ENCODE measurements at regions not wholly inside any gene's neighbourhood (a gene's known extent, or its start where the extent isn't known, plus 50 kb on each side); places are given as distances from the start of the nearest gene placed in this dataset.

DNA sequence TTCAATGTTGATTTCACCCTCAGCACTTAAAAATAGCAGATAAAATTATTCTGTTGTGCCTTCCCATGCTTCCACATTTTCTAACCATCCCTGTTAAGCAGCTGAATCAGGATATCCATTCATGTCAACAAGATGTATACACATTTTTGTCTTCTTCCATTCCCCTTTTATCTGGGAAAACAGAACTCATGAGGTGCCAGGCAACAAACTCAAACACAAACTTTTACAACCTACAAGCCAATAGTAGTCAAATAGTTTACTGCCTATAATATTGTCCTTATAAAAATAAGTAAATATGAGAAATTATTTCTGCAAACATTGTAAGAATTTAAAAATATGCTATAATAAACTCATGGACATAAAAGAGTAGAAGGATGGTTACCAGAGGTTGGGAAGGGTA, 1569.8 kb downstream of the REEP3 start:
- Histone ChIP-seq H4K20me1 (ENCODE audit: insufficient read depth, low read length) (no peaks in the 10 kb centered on the region), H3K4me3 (replicated peaks in 1 of 3; ENCODE audit: insufficient read depth in 1 of 3, low read depth in 2 of 3, low read length in 3 of 3) (no peak overlapping the region), H3K27ac (ENCODE audit: extremely low read length, insufficient read depth, low read length) (no peak overlapping the region), H2AFZ (ENCODE audit: low read length) (no peak overlapping the region), H3K36me3 (replicated peaks in 1 of 2; ENCODE audit: control insufficient read depth in 1 of 2, insufficient read depth in 2 of 2, low read length in 2 of 2) (no peaks in the 10 kb centered on the region), H3K9ac (ENCODE audit: insufficient read depth, low read depth, low read length) (no peak overlapping the region), H3K4me2 (ENCODE audit: low read depth, low read length) (no peak overlapping the region), H3K27me3 (ENCODE audit: control insufficient read depth in 1 of 2, insufficient read depth in 2 of 2, low read length in 2 of 2) (no peaks in the 10 kb centered on the region), H3K4me1 (ENCODE audit: insufficient read depth, low read length) (no peaks in the 10 kb centered on the region), H3K9me3 (ENCODE audit: low read length) (peaks cover 30% of the 10 kb centered on the region), H3K79me2 (ENCODE audit: insufficient read depth, low read length) (no peaks in the 10 kb centered on the region)
- intact Hi-C loops (cut with micrococcal nuclease; ENCODE audit: unreplicated experiment) (no loop called here), in situ Hi-C loops (cut with HindIII; ENCODE audit: extremely low pct_ligation_motif_present, low pct_unique_long_range_greater_than_20kb) (no loop called here)
- BruUV-seq (replicated peaks): no TSS peak
- TF ChIP-seq ARID5B (CRISPR knock-in tag; IDR thresholded peaks at IDR 0.05): no peak
- TF ChIP-seq ZNF430 (CRISPR knock-in tag; IDR thresholded peaks at IDR 0.05): no peak
- no peak for TF ChIP-seq ZNF550 (CRISPR knock-in tag; IDR thresholded peaks at IDR 0.05; ENCODE audit: borderline replicate concordance)
- TF ChIP-seq SATB2 (CRISPR knock-in tag; IDR thresholded peaks at IDR 0.05): no peak
- no peak for TF ChIP-seq KLF11 (CRISPR knock-in tag; IDR thresholded peaks at IDR 0.05)
- no peak for TF ChIP-seq FOXP1 (IDR thresholded peaks at IDR 0.05)
- TF ChIP-seq FOXP1 (CRISPR knock-in tag; IDR thresholded peaks at IDR 0.05): no peak
- no peak for TF ChIP-seq MED8 (CRISPR knock-in tag; IDR thresholded peaks at IDR 0.05; ENCODE audit: insufficient replicate concordance)
- TF ChIP-seq ZBTB21 (CRISPR knock-in tag; IDR thresholded peaks at IDR 0.05): no peak
- TF ChIP-seq, protein P1, sequence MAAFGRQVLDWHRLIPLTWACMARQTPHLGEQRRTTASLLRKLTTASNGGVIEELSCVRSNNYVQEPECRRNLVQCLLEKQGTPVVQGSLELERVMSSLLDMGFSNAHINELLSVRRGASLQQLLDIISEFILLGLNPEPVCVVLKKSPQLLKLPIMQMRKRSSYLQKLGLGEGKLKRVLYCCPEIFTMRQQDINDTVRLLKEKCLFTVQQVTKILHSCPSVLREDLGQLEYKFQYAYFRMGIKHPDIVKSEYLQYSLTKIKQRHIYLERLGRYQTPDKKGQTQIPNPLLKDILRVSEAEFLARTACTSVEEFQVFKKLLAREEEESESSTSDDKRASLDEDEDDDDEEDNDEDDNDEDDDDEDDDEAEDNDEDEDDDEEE (CRISPR knock-in tag; IDR thresholded peaks at IDR 0.05): no peak
- no peak for TF ChIP-seq PHB2 (IDR thresholded peaks at IDR 0.05; ENCODE audit: partially characterized antibody)
- no peak for TF ChIP-seq SMAD3 (CRISPR knock-in tag; IDR thresholded peaks at IDR 0.05)
- TF ChIP-seq SYNCRIP (IDR thresholded peaks at IDR 0.05; ENCODE audit: insufficient read depth, low read depth, low read length): no peak
- ChIA-PET CTCF (ENCODE audit: low intra/inter-chr PET ratio, low total read pairs) (no interaction called here), POLR2A (no interaction called here)
- no peak for FAIRE-seq
- DNase-seq (ENCODE audit: low spot score): no peak
- no peak for ATAC-seq

All from HepG2 (cell line).